A549 (cell line): ENCODE measurements at regions not wholly inside any gene's neighbourhood (a gene's known extent, or its start where the extent isn't known, plus 50 kb on each side); places are given as distances from the start of the nearest gene placed in this dataset.

ENCODE experiments used
- TF ChIP-seq, protein P1 (sequence below): IDR thresholded peaks from 2 replicates; pipeline ENCODE4 v1.6.1; 2012
- TF ChIP-seq, protein P2 (sequence below): fragments of >200 bp; sonication (Bioruptor Twin); formaldehyde crosslinking; IDR thresholded peaks from 3 replicates; pipeline ENCODE4 v1.5.1; 2016

DNA sequence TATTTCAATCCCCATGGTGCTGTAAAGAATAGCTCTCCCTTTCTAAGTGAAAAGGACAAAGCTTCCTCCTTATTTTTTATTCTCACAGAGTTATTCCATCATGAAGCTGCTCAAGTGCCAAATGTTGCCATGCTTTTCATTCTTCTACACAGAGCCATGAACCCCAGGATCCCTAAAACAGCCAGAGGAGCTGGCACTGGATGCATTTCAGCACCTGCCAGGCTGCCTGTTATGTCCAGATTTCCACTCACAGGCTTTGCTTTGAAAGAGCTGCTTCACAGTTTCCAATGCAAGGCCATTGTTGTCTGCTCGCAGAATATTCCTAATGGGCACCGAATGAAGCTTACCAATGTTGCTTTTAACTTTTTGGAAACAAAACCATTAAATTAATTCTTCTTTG lies 256.2 kb upstream of the NPSR1 start:
- TF ChIP-seq, protein P1, sequence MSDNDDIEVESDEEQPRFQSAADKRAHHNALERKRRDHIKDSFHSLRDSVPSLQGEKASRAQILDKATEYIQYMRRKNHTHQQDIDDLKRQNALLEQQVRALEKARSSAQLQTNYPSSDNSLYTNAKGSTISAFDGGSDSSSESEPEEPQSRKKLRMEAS: no peak
- TF ChIP-seq, protein P2, sequence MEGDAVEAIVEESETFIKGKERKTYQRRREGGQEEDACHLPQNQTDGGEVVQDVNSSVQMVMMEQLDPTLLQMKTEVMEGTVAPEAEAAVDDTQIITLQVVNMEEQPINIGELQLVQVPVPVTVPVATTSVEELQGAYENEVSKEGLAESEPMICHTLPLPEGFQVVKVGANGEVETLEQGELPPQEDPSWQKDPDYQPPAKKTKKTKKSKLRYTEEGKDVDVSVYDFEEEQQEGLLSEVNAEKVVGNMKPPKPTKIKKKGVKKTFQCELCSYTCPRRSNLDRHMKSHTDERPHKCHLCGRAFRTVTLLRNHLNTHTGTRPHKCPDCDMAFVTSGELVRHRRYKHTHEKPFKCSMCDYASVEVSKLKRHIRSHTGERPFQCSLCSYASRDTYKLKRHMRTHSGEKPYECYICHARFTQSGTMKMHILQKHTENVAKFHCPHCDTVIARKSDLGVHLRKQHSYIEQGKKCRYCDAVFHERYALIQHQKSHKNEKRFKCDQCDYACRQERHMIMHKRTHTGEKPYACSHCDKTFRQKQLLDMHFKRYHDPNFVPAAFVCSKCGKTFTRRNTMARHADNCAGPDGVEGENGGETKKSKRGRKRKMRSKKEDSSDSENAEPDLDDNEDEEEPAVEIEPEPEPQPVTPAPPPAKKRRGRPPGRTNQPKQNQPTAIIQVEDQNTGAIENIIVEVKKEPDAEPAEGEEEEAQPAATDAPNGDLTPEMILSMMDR: no peak
